ENCODE measurements at regions not wholly inside any gene's neighbourhood (a gene's known extent, or its start where the extent isn't known, plus 50 kb on each side); places are given as distances from the start of the nearest gene placed in this dataset.
A peak's percentile ranks its signal among the peaks of the same experiment; 100 is the strongest.

DNA sequence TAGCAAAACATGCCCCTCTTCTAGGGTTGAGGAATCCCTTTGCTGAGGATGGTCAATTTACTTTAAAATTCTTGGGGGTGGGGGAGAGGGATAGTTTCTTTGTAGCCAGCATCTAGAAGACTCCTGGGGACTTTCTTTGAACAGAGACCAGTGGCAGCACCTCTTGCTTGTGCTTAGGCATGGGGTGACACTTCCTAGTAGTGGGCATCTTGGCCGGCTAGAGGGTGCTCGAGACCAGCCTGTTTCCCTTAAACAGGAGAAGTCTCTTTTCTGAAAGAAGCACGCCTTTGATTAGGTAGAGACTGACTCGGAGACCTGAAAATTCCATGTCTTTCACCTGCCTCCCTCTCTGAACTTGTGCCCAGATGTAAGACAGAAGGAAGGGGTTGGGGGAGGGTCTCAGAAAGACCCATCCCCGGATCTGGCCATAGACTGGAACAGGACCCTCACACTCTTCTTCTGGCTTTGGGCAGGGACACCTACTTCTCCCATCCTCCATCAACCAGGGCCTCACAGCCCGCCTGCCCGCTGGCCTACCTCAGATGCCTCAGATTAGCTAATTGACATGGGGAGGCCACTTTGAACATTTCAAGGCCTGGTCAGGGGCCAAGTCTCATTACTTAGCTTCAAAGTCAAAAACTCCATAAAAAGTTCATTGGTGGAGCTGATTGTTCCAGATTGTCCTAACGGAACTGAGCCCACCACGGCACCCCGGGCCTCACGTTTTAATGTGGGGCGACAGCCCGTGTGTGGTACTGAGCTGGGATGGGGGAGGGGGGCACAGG is 172.2 kb downstream of the CDC5L start:
- no peak for DNase-seq (ENCODE audit: low spot score, unreplicated experiment)
- Mint-ChIP-seq H3K9me3 (ENCODE audit: low read depth) (no peaks in the 10 kb centered on the region), H3K27me3 (peaks cover 3% of the 10 kb centered on the region), H3K27ac (peak overlapping the region; percentile 45), H3K36me3 (ENCODE audit: insufficient read depth) (no peaks in the 10 kb centered on the region), H3K4me3 (ENCODE audit: low read depth) (no peak overlapping the region), H3K4me1 (ENCODE audit: low read depth) (peaks cover 21% of the 10 kb centered on the region)
- TF ChIP-seq, protein P1, sequence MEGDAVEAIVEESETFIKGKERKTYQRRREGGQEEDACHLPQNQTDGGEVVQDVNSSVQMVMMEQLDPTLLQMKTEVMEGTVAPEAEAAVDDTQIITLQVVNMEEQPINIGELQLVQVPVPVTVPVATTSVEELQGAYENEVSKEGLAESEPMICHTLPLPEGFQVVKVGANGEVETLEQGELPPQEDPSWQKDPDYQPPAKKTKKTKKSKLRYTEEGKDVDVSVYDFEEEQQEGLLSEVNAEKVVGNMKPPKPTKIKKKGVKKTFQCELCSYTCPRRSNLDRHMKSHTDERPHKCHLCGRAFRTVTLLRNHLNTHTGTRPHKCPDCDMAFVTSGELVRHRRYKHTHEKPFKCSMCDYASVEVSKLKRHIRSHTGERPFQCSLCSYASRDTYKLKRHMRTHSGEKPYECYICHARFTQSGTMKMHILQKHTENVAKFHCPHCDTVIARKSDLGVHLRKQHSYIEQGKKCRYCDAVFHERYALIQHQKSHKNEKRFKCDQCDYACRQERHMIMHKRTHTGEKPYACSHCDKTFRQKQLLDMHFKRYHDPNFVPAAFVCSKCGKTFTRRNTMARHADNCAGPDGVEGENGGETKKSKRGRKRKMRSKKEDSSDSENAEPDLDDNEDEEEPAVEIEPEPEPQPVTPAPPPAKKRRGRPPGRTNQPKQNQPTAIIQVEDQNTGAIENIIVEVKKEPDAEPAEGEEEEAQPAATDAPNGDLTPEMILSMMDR (IDR thresholded peaks at IDR 0.05; ENCODE audit: unreplicated experiment), result no peak

DNA sequence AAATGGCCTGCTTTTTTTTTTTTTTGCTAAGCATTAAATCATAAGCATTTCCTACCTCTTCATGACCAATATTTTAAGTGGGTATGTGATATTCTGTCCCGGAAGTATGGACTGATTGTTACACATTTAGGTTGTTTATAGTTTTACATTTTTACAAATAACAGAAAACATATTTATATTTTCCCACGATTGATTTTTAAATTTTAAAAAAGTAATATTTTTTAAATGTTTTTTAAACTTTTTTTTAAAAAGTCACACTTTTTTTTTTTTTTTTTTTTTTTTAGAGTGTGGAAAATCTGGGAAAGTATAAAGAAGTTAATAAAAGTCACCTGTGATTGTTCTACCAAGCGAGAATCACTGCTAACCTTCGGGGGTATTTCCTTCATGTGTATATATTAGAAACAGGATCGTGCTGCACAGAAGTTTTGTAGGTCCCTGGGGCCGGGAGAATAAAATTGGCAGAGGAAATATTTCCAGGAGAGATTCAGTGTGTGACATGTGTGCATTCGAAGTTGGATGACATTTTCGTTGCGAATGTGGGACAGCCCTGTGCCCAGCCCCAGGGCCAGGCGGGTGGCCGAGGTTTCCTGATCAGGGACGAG is 173.1 kb downstream of the CDC5L start:
- H3K27ac Mint-ChIP-seq, result no peak overlapping the region
- H3K9me3 Mint-ChIP-seq (ENCODE audit: low read depth), result no peaks in the 10 kb centered on the region
- TF ChIP-seq, protein P1 (IDR thresholded peaks at IDR 0.05; ENCODE audit: unreplicated experiment), result no peak
- no peak overlapping the region for H3K4me3 Mint-ChIP-seq (ENCODE audit: low read depth)
- peaks cover 3% of the 10 kb centered on the region for H3K27me3 Mint-ChIP-seq
- H3K4me1 Mint-ChIP-seq (ENCODE audit: low read depth), result peaks cover 21% of the 10 kb centered on the region
- no peaks in the 10 kb centered on the region for H3K36me3 Mint-ChIP-seq (ENCODE audit: insufficient read depth)
- no peak for DNase-seq (ENCODE audit: low spot score, unreplicated experiment)

DNA sequence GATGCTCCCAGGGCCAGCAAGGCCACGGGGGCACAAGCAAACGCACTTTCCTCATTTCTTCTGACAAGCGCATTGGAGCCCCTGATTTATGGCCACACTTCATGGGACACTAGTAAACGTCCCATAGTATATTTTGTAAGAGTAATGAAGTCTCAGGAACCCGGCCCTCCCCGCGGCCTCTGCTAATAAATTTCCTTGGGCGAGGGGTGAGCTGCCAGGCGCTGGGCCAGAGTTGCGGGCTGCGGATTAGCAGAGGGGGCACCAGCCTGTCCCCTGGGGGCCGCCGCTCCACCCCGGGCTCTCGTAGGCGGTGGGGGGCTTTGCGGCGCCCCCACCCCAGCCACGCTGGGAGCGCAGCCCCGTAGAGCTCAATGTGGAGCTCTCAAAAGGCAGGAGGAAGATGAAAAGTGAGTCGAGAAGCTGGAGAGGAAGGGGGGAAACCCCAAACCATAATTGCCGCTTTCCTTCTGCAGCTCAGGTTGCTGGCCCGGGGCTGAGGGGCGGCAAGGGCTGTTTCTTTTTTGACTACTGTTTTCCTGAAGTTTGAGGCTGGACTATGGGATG is 173.6 kb downstream of the CDC5L start:
- H3K9me3 Mint-ChIP-seq (ENCODE audit: low read depth), result no peaks in the 10 kb centered on the region
- no peak overlapping the region for H3K27ac Mint-ChIP-seq
- H3K4me3 Mint-ChIP-seq (ENCODE audit: low read depth), result no peak overlapping the region
- TF ChIP-seq, protein P1 (IDR thresholded peaks at IDR 0.05; ENCODE audit: unreplicated experiment), result no peak
- H3K36me3 Mint-ChIP-seq (ENCODE audit: insufficient read depth), result no peaks in the 10 kb centered on the region
- DNase-seq (ENCODE audit: low spot score, unreplicated experiment), result no peak
- peaks cover 21% of the 10 kb centered on the region for H3K4me1 Mint-ChIP-seq (ENCODE audit: low read depth)
- H3K27me3 Mint-ChIP-seq, result peaks cover 3% of the 10 kb centered on the region

DNA sequence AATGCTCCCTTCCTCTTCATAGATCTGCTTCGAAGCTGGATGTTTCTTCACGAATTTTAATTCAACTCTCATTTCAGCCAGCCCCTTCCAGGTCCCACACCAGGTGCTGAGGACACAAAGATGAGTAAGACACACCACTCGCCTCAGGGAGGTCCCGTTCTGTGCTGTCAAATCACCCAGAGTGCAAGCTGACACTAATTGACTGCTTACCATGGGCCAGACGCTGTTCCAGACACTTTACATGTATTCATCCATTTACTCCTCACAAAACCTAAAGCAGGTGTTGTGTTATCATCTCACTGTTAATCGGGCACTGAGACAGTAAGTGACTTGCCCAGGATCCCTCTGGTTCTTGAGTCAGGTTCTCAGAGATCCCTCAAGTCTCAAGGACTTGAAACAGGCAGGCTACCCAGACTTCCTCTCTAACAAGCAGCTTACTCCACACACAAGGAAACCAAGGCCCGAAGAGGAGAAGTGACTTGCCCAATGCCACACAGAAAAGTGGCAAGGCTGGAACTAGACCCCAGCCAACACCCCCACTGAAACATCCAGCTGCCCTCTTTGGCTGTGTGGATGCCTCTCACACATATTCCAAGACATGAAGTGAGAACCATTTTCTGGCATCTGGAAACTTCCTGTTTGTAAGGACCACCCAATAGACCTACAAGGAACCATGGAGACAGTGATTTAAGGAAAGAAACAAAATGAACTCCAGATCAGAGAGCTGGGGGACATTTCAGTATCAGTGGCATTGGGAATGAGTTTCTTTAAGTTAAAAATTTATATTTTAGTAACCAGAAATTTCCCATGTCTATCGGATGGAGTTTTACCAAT is 174.5 kb downstream of the CDC5L start:
- TF ChIP-seq, protein P1 (IDR thresholded peaks at IDR 0.05; ENCODE audit: unreplicated experiment), result no peak
- no peaks in the 10 kb centered on the region for H3K36me3 Mint-ChIP-seq (ENCODE audit: insufficient read depth)
- peaks cover 3% of the 10 kb centered on the region for H3K27me3 Mint-ChIP-seq
- DNase-seq (ENCODE audit: low spot score, unreplicated experiment), result no peak
- H3K9me3 Mint-ChIP-seq (ENCODE audit: low read depth), result no peaks in the 10 kb centered on the region
- no peak overlapping the region for H3K4me3 Mint-ChIP-seq (ENCODE audit: low read depth)
- H3K27ac Mint-ChIP-seq, result no peak overlapping the region
- peaks cover 21% of the 10 kb centered on the region for H3K4me1 Mint-ChIP-seq (ENCODE audit: low read depth)

DNA sequence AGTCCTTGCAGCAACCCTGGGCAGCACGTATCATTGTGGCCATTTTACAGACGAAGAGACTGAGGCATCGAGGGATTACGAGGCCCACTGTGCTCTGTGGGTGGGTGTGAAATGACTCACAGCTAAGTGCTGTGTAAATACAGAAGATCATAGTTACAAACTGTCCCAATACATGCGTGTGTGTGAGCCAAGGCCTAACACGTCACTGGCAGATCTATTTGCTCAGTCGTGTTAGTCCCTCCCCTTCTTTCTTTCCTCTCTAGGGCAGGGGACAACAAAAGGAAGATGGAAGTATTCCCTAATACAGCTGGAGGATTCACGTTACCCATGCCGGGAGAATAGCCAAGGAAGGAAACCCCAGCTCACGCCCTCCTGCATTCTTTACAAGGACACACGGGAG is 175.9 kb downstream of the CDC5L start:
- H3K4me3 Mint-ChIP-seq (ENCODE audit: low read depth), result no peak overlapping the region
- TF ChIP-seq, protein P1 (IDR thresholded peaks at IDR 0.05; ENCODE audit: unreplicated experiment), result no peak
- DNase-seq (ENCODE audit: low spot score, unreplicated experiment), result no peak
- peaks cover 11% of the 10 kb centered on the region for H3K4me1 Mint-ChIP-seq (ENCODE audit: low read depth)
- H3K27ac Mint-ChIP-seq, result no peak overlapping the region
- no peaks in the 10 kb centered on the region for H3K36me3 Mint-ChIP-seq (ENCODE audit: insufficient read depth)
- no peaks in the 10 kb centered on the region for H3K9me3 Mint-ChIP-seq (ENCODE audit: low read depth)
- peaks cover 3% of the 10 kb centered on the region for H3K27me3 Mint-ChIP-seq
